DOHH2 (cell line): ENCODE measurements at regions not wholly inside any gene's neighbourhood (a gene's known extent, or its start where the extent isn't known, plus 50 kb on each side); places are given as distances from the start of the nearest gene placed in this dataset.

ENCODE experiments used
- EZH2phosphoT487 ChIP-seq: fragments of 200-600 bp; sonication (generic); IDR thresholded peaks from 2 replicates; pipeline ENCODE4 v1.6.1; 2017; ENCODE audit warnings: borderline replicate concordance, mild to moderate bottlenecking, antibody characterized with exemption, low read length, moderate library complexity, mixed read lengths
- TF ChIP-seq, protein P1 (sequence below): fragments of 200-600 bp; sonication (generic); IDR thresholded peaks from one replicate; pipeline ENCODE4 v1.5.1; 2014; ENCODE audit warnings: antibody characterized with exemption, mild to moderate bottlenecking, low read depth, low read length; ENCODE audit not compliant: poor library complexity, severe bottlenecking

DNA sequence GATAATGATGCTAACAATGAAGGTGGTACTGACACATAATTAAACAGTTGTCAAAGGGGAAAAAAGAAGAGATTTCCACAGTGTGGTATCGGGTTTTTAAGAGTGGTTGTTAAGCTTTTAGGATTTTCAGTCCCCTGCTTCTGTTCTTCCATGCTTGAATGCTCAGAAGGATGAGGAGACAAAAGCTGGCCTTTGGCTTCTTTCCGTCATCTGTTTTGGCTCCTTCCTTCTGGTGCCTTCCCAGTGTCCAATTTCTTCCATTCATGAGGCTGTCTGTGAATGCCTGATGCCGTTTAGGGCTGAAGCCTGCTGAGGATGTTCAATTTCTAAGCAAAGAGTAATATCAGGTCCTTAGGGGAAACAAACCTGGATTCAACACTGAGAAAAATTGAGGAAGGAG, 179.6 kb upstream of the GLRA1 start:
- TF ChIP-seq, protein P1, sequence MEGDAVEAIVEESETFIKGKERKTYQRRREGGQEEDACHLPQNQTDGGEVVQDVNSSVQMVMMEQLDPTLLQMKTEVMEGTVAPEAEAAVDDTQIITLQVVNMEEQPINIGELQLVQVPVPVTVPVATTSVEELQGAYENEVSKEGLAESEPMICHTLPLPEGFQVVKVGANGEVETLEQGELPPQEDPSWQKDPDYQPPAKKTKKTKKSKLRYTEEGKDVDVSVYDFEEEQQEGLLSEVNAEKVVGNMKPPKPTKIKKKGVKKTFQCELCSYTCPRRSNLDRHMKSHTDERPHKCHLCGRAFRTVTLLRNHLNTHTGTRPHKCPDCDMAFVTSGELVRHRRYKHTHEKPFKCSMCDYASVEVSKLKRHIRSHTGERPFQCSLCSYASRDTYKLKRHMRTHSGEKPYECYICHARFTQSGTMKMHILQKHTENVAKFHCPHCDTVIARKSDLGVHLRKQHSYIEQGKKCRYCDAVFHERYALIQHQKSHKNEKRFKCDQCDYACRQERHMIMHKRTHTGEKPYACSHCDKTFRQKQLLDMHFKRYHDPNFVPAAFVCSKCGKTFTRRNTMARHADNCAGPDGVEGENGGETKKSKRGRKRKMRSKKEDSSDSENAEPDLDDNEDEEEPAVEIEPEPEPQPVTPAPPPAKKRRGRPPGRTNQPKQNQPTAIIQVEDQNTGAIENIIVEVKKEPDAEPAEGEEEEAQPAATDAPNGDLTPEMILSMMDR, result no peak
- no peak for TF ChIP-seq EZH2phosphoT487
